Tibial artery (tissue), 4 donors: ENCODE measurements at regions not wholly inside any gene's neighbourhood (a gene's known extent, or its start where the extent isn't known, plus 50 kb on each side); places are given as distances from the start of the nearest gene placed in this dataset.

Experiments used
- DNase-seq, 2 donors: peaks; one replicate each; pipeline ENCODE4 v3.0.0-alpha.2; 2019
- H3K27ac ChIP-seq, 2 donors: fragments of 200-600 bp; sonication (generic) in 1 of 2; 1 replicate in 1 of 2; 2 replicates in 1 of 2; pipeline ENCODE4 v1.5.1; 2018 to 2019; ENCODE audit warnings: mild to moderate bottlenecking in 1 of 2
- H3K27me3 ChIP-seq, 2 donors: fragments of 200-600 bp; sonication (generic) in 1 of 2; one replicate each; pipeline versions ENCODE4 v1.5.1 to v1.6.0; 2016 to 2019
- H3K36me3 ChIP-seq, 3 donors: fragments of 200-600 bp; sonication (generic) in 2 of 3; one replicate each; pipeline ENCODE4 v1.5.1; 2016 to 2019; ENCODE audit warnings: mild to moderate bottlenecking in 2 of 3
- H3K4me1 ChIP-seq, 4 donors: fragments of 200-600 bp; sonication (generic) in 2 of 4; 1 replicate in 3 of 4; 2 replicates in 1 of 4; pipeline ENCODE4 v1.5.1; 2016 to 2019
- H3K4me3 ChIP-seq, 2 donors: fragments of 200-600 bp; sonication (generic) in 1 of 2; 1 replicate in 1 of 2; 2 replicates in 1 of 2; pipeline ENCODE4 v1.5.1; 2018 to 2019; ENCODE audit warnings: mild to moderate bottlenecking in 2 of 2
- H3K9me3 ChIP-seq, 3 donors: fragments of 200-600 bp; sonication (generic) in 1 of 3; one replicate each; pipeline ENCODE4 v1.5.1; 2016 to 2019
- intact Hi-C: fragments of 100-400 bp; cut with DNase I; formaldehyde crosslinking; loops from one replicate; pipeline ENCODE4 v1.15.0; 2023; ENCODE audit warnings: low total_unique reads
- TF ChIP-seq, protein P1 (sequence below), 2 experiments: fragments of 200-600 bp in 1 of 2; fragments of 450-650 bp in 1 of 2; IDR thresholded peaks; one replicate each; pipeline ENCODE4 v1.5.1; 2017 to 2019; ENCODE audit warnings: antibody characterized with exemption in 2 of 2, mild to moderate bottlenecking in 1 of 2, moderate library complexity in 1 of 2

GRCh38 chr4:154036856-154037255 is 248.0 kb upstream of the SFRP2 start:
- intact Hi-C loops, result no loop called here
- no peak for DNase-seq
- no peaks in the 10 kb centered on the region for H3K36me3 ChIP-seq
- no peaks in the 10 kb centered on the region for H3K27me3 ChIP-seq
- H3K27ac ChIP-seq, result no peak overlapping the region
- TF ChIP-seq, protein P1, sequence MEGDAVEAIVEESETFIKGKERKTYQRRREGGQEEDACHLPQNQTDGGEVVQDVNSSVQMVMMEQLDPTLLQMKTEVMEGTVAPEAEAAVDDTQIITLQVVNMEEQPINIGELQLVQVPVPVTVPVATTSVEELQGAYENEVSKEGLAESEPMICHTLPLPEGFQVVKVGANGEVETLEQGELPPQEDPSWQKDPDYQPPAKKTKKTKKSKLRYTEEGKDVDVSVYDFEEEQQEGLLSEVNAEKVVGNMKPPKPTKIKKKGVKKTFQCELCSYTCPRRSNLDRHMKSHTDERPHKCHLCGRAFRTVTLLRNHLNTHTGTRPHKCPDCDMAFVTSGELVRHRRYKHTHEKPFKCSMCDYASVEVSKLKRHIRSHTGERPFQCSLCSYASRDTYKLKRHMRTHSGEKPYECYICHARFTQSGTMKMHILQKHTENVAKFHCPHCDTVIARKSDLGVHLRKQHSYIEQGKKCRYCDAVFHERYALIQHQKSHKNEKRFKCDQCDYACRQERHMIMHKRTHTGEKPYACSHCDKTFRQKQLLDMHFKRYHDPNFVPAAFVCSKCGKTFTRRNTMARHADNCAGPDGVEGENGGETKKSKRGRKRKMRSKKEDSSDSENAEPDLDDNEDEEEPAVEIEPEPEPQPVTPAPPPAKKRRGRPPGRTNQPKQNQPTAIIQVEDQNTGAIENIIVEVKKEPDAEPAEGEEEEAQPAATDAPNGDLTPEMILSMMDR (IDR thresholded peaks at IDR 0.05), result no peak
- H3K4me3 ChIP-seq, result no peak overlapping the region
- H3K4me1 ChIP-seq, result no peaks in the 10 kb centered on the region
- no peaks in the 10 kb centered on the region for H3K9me3 ChIP-seq

DNA sequence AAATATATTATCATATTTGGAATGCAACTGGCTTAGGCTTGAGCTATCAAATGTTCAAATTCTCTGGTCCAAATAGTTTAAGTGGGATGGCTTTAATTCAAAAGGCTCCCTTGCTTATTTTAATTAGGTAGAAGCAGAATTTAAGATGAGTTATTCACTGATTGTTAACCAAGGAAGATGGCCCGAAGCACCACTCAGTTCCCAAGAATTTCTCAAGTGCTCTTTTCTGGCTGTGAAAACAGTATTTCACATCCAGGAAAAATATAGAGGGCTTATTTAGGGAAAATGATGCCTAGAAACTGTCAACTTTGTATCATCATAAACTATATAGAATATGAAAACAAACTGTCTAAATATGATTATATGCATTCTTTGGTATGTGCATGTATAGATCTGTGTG is 246.5 kb upstream of the SFRP2 start:
- no peaks in the 10 kb centered on the region for H3K36me3 ChIP-seq
- H3K27ac ChIP-seq, result no peak overlapping the region
- TF ChIP-seq, protein P1 (IDR thresholded peaks at IDR 0.05), result no peak
- no peaks in the 10 kb centered on the region for H3K27me3 ChIP-seq
- H3K4me1 ChIP-seq, result no peaks in the 10 kb centered on the region
- intact Hi-C loops, result no loop called here
- H3K4me3 ChIP-seq, result no peak overlapping the region
- no peak for DNase-seq
- H3K9me3 ChIP-seq, result no peaks in the 10 kb centered on the region

DNA sequence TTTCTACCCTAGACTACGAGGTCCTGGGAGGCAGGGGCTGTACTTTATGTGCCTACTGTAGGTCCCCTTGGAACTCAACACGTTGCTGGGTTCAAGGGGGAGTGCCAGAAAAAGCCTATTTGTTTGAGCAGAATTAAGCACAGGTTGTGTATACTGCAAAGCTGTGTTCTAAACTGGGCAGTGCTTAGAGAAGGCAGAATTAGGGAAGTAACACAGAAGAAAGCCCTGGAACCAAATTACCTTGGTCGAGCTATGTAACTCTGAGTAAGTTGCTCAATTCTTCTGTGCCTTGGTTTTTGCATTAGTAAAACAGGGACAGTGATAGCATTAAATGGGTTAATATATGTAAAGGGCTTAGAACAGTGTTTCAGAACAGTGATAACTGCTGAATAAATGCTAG is 245.0 kb upstream of the SFRP2 start:
- H3K4me3 ChIP-seq, result no peak overlapping the region

GRCh38 chr4:154032914-154033313 is 244.0 kb upstream of the SFRP2 start:
- TF ChIP-seq, protein P1 (IDR thresholded peaks at IDR 0.05), result no peak
- H3K4me1 ChIP-seq, result no peaks in the 10 kb centered on the region

More for the DNA sequence above, 245.0 kb upstream of the SFRP2 start:
- intact Hi-C loops, result no loop called here
- Histone ChIP-seq H3K4me1 (no peaks in the 10 kb centered on the region), H3K27ac (no peak overlapping the region), H3K27me3 (no peaks in the 10 kb centered on the region), H3K9me3 (no peaks in the 10 kb centered on the region), H3K36me3 (no peaks in the 10 kb centered on the region)
- DNase-seq, result no peak
- TF ChIP-seq, protein P1 (IDR thresholded peaks at IDR 0.05), result no peak

DNA sequence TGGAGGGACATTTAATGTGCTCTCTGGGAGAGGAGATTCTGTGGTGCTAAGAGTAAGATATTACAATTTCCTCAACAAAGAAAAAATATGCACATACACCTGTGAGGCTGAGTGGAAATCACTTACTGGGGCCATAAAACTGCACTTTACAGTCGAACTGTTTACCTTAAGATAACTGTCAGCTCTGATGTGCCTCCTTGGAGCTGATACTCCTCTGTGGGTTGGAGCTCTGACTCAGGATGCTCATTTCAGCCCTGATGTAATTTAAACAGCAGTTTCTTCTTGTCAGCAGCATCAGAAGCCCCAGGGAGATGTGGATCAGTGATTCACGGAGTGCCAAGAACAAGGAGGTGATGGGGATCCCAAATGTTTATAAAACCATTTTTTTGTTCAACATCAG is 241.9 kb upstream of the SFRP2 start:
- no peaks in the 10 kb centered on the region for H3K9me3 ChIP-seq
- TF ChIP-seq, protein P1 (IDR thresholded peaks at IDR 0.05), result no peak
- H3K4me1 ChIP-seq, result no peaks in the 10 kb centered on the region
- H3K4me3 ChIP-seq, result no peak overlapping the region
- DNase-seq, result no peak
- intact Hi-C loops, result no loop called here
- no peaks in the 10 kb centered on the region for H3K27me3 ChIP-seq
- H3K27ac ChIP-seq, result no peak overlapping the region
- H3K36me3 ChIP-seq, result no peaks in the 10 kb centered on the region

More at GRCh38 chr4:154032914-154033313, 244.0 kb upstream of the SFRP2 start:
- H3K27me3 ChIP-seq, result no peaks in the 10 kb centered on the region
- H3K9me3 ChIP-seq, result no peaks in the 10 kb centered on the region
- H3K36me3 ChIP-seq, result no peaks in the 10 kb centered on the region
- DNase-seq, result no peak
- no peak overlapping the region for H3K27ac ChIP-seq
- no peak overlapping the region for H3K4me3 ChIP-seq
- intact Hi-C loops, result no loop called here

GRCh38 chr4:154030152-154030551 is 241.3 kb upstream of the SFRP2 start:
- no peaks in the 10 kb centered on the region for H3K9me3 ChIP-seq
- no peaks in the 10 kb centered on the region for H3K27me3 ChIP-seq
- DNase-seq, result no peak
- TF ChIP-seq, protein P1 (IDR thresholded peaks at IDR 0.05), result no peak
- no peaks in the 10 kb centered on the region for H3K4me1 ChIP-seq
- H3K36me3 ChIP-seq, result no peaks in the 10 kb centered on the region
- H3K4me3 ChIP-seq, result no peak overlapping the region
- H3K27ac ChIP-seq, result no peak overlapping the region
- intact Hi-C loops, result no loop called here
